ENCODE measurements at regions not wholly inside any gene's neighbourhood (a gene's known extent, or its start where the extent isn't known, plus 50 kb on each side); places are given as distances from the start of the nearest gene placed in this dataset.

- H3K4me3 ChIP-seq: no peak overlapping the region
- no peaks in the 10 kb centered on the region for H3K36me3 ChIP-seq
- intact Hi-C loops (cut with DNase I; ENCODE audit: low total_unique reads): no loop called here
- ATAC-seq (no peak), DNase-seq (no peak)
- TF ChIP-seq, protein P1, sequence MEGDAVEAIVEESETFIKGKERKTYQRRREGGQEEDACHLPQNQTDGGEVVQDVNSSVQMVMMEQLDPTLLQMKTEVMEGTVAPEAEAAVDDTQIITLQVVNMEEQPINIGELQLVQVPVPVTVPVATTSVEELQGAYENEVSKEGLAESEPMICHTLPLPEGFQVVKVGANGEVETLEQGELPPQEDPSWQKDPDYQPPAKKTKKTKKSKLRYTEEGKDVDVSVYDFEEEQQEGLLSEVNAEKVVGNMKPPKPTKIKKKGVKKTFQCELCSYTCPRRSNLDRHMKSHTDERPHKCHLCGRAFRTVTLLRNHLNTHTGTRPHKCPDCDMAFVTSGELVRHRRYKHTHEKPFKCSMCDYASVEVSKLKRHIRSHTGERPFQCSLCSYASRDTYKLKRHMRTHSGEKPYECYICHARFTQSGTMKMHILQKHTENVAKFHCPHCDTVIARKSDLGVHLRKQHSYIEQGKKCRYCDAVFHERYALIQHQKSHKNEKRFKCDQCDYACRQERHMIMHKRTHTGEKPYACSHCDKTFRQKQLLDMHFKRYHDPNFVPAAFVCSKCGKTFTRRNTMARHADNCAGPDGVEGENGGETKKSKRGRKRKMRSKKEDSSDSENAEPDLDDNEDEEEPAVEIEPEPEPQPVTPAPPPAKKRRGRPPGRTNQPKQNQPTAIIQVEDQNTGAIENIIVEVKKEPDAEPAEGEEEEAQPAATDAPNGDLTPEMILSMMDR (IDR thresholded peaks at IDR 0.05 in 4 of 5, conservative IDR thresholded peaks at IDR 0.05 in 1 of 5): no peak
- no peak for TF ChIP-seq POLR2A (IDR thresholded peaks at IDR 0.05)
- no peak overlapping the region for H3K27ac ChIP-seq
- in situ Hi-C loops (cut with MboI; ENCODE audit: low sequenced_read_pairs in 4 of 4): no loop called here
- H3K9me3 ChIP-seq: no peaks in the 10 kb centered on the region
- peaks cover 0 to 4% of the 10 kb centered on the region in 2 donors for H3K4me1 ChIP-seq
- H3K27me3 ChIP-seq: no peaks in the 10 kb centered on the region
These were observed 163.6 kb upstream of the RIMS1 start for GRCh38 chr6:71722736-71723135.

- Histone ChIP-seq H3K36me3 (no peaks in the 10 kb centered on the region), H3K27me3 (no peaks in the 10 kb centered on the region), H3K4me3 (no peak overlapping the region), H3K9me3 (no peaks in the 10 kb centered on the region), H3K4me1 (peaks cover 0 to 4% of the 10 kb centered on the region in 2 donors), H3K27ac (no peak overlapping the region)
- in situ Hi-C loops (cut with MboI; ENCODE audit: low sequenced_read_pairs in 4 of 4): no loop called here
- intact Hi-C loops (cut with DNase I; ENCODE audit: low total_unique reads): no loop called here
- ATAC-seq: no peak
- TF ChIP-seq, protein P1 (IDR thresholded peaks at IDR 0.05 in 4 of 5, conservative IDR thresholded peaks at IDR 0.05 in 1 of 5): no peak
- no peak for TF ChIP-seq POLR2A (IDR thresholded peaks at IDR 0.05)
- DNase-seq: no peak
These were observed 161.8 kb upstream of the RIMS1 start for GRCh38 chr6:71724456-71725125.

DNA sequence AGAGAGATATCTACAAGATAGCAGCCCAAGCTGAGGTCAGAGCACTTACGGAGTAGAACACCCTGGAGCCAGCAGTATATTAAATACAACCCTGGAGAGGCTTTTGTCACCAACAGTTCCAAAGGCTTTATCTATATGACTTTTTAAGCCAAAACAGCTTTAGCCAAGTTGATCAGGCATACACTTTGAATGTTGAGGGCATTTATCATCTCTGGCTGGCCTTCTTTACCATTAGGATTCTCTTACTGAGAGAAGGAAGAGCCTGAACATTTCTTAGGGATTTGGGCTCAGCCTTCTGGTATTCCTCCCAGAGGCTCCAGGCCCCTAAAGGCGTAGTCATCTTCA is 161.3 kb upstream of the RIMS1 start:
- H3K4me1 ChIP-seq: peaks cover 0 to 4% of the 10 kb centered on the region in 2 donors
- H3K27me3 ChIP-seq: no peaks in the 10 kb centered on the region
- TF ChIP-seq, protein P1 (IDR thresholded peaks at IDR 0.05 in 4 of 5, conservative IDR thresholded peaks at IDR 0.05 in 1 of 5): no peak
- TF ChIP-seq POLR2A (IDR thresholded peaks at IDR 0.05): no peak
- H3K9me3 ChIP-seq: no peaks in the 10 kb centered on the region
- intact Hi-C loops (cut with DNase I; ENCODE audit: low total_unique reads): no loop called here
- no peak overlapping the region for H3K4me3 ChIP-seq
- no peaks in the 10 kb centered on the region for H3K36me3 ChIP-seq
- DNase-seq (no peak), ATAC-seq (no peak)
- H3K27ac ChIP-seq: no peak overlapping the region
- in situ Hi-C loops (cut with MboI; ENCODE audit: low sequenced_read_pairs in 4 of 4): no loop called here

GRCh38 chr6:71726121-71726520 is 160.2 kb upstream of the RIMS1 start:
- in situ Hi-C loops (cut with MboI; ENCODE audit: low sequenced_read_pairs in 4 of 4) (no loop called here), intact Hi-C loops (cut with DNase I; ENCODE audit: low total_unique reads) (no loop called here)
- Histone ChIP-seq H3K27me3 (no peaks in the 10 kb centered on the region), H3K4me1 (peaks cover 0 to 3% of the 10 kb centered on the region in 2 donors), H3K4me3 (no peak overlapping the region), H3K27ac (no peak overlapping the region), H3K36me3 (no peaks in the 10 kb centered on the region), H3K9me3 (no peaks in the 10 kb centered on the region)
- TF ChIP-seq POLR2A (IDR thresholded peaks at IDR 0.05): no peak
- TF ChIP-seq, protein P1 (IDR thresholded peaks at IDR 0.05 in 4 of 5, conservative IDR thresholded peaks at IDR 0.05 in 1 of 5): no peak
- no peak for DNase-seq
- no peak for ATAC-seq
